Fibroblast of pulmonary artery (primary cell): ENCODE measurements at regions not wholly inside any gene's neighbourhood (a gene's known extent, or its start where the extent isn't known, plus 50 kb on each side); places are given as distances from the start of the nearest gene placed in this dataset.

Experiments used
- DNase-seq: peaks from one replicate; pipeline ENCODE4 v3.0.0-alpha.2; 2010; ENCODE audit warnings: low read depth
- H3K4me3 ChIP-seq: replicated peaks from 2 replicates; pipeline ENCODE4 v1.5.1; 2011; ENCODE audit warnings: low read depth, mild to moderate bottlenecking, control low read depth, low read length, moderate library complexity
- TF ChIP-seq, protein P1 (sequence below): IDR thresholded peaks from 2 replicates; pipeline ENCODE4 v1.5.1; 2011; ENCODE audit warnings: mild to moderate bottlenecking, control low read depth, low read length, inconsistent platforms; ENCODE audit errors: missing control alignments

GRCh38 chr17:71664861-71665260 is 456.0 kb upstream of the SOX9 start:
- no peak overlapping the region for H3K4me3 ChIP-seq
- TF ChIP-seq, protein P1, sequence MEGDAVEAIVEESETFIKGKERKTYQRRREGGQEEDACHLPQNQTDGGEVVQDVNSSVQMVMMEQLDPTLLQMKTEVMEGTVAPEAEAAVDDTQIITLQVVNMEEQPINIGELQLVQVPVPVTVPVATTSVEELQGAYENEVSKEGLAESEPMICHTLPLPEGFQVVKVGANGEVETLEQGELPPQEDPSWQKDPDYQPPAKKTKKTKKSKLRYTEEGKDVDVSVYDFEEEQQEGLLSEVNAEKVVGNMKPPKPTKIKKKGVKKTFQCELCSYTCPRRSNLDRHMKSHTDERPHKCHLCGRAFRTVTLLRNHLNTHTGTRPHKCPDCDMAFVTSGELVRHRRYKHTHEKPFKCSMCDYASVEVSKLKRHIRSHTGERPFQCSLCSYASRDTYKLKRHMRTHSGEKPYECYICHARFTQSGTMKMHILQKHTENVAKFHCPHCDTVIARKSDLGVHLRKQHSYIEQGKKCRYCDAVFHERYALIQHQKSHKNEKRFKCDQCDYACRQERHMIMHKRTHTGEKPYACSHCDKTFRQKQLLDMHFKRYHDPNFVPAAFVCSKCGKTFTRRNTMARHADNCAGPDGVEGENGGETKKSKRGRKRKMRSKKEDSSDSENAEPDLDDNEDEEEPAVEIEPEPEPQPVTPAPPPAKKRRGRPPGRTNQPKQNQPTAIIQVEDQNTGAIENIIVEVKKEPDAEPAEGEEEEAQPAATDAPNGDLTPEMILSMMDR = no peak
- no peak for DNase-seq

- no peak overlapping the region for H3K4me3 ChIP-seq
- DNase-seq = no peak
- TF ChIP-seq, protein P1 = no peak
Observed at GRCh38 chr17:71666047-71666446, 454.8 kb upstream of the SOX9 start.

- no peak overlapping the region for H3K4me3 ChIP-seq
- no peak for DNase-seq
- TF ChIP-seq, protein P1 = no peak
Observed at GRCh38 chr17:71667661-71668060, 453.2 kb upstream of the SOX9 start.

GRCh38 chr17:71668807-71669206 is 452.0 kb upstream of the SOX9 start:
- H3K4me3 ChIP-seq = no peak overlapping the region
- TF ChIP-seq, protein P1 = no peak
- DNase-seq = no peak

DNA sequence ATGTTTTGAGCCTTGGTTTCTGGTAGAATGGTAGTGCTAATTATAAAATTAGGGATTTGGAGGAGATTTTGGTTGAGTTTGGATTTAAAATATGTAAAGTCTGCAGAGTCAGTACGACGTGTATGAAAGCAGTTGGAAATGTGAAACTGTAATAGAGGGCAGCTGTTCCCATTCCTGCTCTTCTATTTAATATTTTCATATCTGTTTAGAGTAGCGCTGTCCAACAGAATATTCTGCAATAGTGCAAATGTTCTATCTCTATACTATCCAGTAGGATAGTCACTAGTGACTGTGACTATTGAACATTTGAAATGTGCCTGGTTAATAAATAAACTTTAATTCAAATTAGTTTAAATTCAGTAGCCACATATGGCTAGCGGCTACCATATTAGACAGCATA is 443.4 kb upstream of the SOX9 start:
- DNase-seq = no peak
- TF ChIP-seq, protein P1 = no peak
- H3K4me3 ChIP-seq = no peak overlapping the region

- no peak for DNase-seq
- H3K4me3 ChIP-seq = no peak overlapping the region
- TF ChIP-seq, protein P1 = no peak
Observed at GRCh38 chr17:71679832-71680231, 441.0 kb upstream of the SOX9 start.

DNA sequence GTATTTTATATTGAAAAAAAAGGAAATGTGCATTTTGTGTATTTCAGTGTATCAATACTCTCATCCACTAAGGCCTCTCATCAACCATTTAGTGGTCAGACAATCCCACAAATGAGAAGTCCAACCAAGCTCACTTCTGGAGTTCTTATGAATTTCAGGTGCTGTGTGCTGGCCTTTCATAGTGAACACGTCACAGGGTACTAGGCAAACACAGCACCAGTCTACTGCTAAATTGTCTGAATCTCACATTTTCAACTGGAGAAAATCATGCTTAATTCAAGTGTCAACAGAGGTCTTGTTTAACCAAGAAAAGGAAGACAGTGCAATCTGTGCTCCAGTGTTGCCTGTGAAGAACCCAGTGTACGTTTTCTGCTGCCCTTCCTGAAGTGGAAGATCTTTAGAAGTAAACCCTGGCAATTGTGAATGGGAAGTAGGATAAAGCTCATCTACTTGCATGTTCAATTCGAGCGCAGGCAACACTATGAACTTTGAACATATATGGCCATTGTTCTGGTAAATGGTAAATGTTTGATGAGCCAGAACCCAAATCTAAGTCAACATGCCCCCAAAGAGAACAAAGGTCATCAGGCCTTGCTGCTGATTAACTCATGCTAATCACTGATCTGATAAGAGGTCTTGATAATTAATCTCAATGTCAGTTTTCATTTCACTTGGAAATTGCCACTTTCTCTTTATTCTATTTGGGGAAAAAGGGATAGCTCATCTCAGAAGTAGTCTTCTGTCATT is 439.2 kb upstream of the SOX9 start:
- TF ChIP-seq, protein P1 = no peak
- no peak overlapping the region for H3K4me3 ChIP-seq
- no peak for DNase-seq
